ENCODE measurements at regions not wholly inside any gene's neighbourhood (a gene's known extent, or its start where the extent isn't known, plus 50 kb on each side); places are given as distances from the start of the nearest gene placed in this dataset.

GRCh38 chr19:30997222-30997621 lies 352.0 kb downstream of the TSHZ3 start:
- no peak overlapping the region for H3K4me3 ChIP-seq
- TF ChIP-seq POLR2A (IDR thresholded peaks at IDR 0.05) = no peak
- TF ChIP-seq CTCF (IDR thresholded peaks at IDR 0.05) = no peak
- TF ChIP-seq EP300 (IDR thresholded peaks at IDR 0.05) = no peak
- no peaks in the 10 kb centered on the region for H3K27me3 ChIP-seq
- no peak overlapping the region for H3K27ac ChIP-seq
- H3K36me3 ChIP-seq = no peaks in the 10 kb centered on the region
- no peaks in the 10 kb centered on the region for H3K9me3 ChIP-seq
- DNase-seq (ENCODE audit: low spot score in 2 of 2) = no peak
- WGBS, 2 donors = 57 to 61% methylated on average over 4 of the region's 4 CpGs
- H3K4me1 ChIP-seq = no peaks in the 10 kb centered on the region

GRCh38 chr19:30978639-30979038 lies 370.6 kb downstream of the TSHZ3 start:
- Histone ChIP-seq H3K27ac (no peak overlapping the region), H3K36me3 (no peaks in the 10 kb centered on the region), H3K9me3 (peaks cover 0 to 13% (median 2%) of the 10 kb centered on the region in 4 donors), H3K4me1 (no peaks in the 10 kb centered on the region), H3K27me3 (no peaks in the 10 kb centered on the region), H3K4me3 (no peak overlapping the region)
- TF ChIP-seq POLR2A (IDR thresholded peaks at IDR 0.05) (no peak), EP300 (IDR thresholded peaks at IDR 0.05) (no peak), CTCF (IDR thresholded peaks at IDR 0.05) (no peak)
- no peak for DNase-seq (ENCODE audit: low spot score in 2 of 2)
- WGBS, 2 donors = 39 to 47% methylated on average over 4 of the region's 4 CpGs

- WGBS, 2 donors = 74 to 90% methylated on average over 2 of the region's 2 CpGs
- Histone ChIP-seq H3K27me3 (no peaks in the 10 kb centered on the region), H3K27ac (no peak overlapping the region), H3K36me3 (no peaks in the 10 kb centered on the region), H3K9me3 (no peaks in the 10 kb centered on the region), H3K4me3 (no peak overlapping the region), H3K4me1 (no peaks in the 10 kb centered on the region)
- DNase-seq (ENCODE audit: low spot score in 2 of 2) = no peak
- TF ChIP-seq CTCF (IDR thresholded peaks at IDR 0.05) (no peak), EP300 (IDR thresholded peaks at IDR 0.05) (no peak), POLR2A (IDR thresholded peaks at IDR 0.05) (no peak)
Observed at GRCh38 chr19:30969591-30969990, 379.6 kb downstream of the TSHZ3 start.

GRCh38 chr19:30968841-30969399 lies 380.3 kb downstream of the TSHZ3 start:
- Histone ChIP-seq H3K27me3 (no peaks in the 10 kb centered on the region), H3K4me1 (no peaks in the 10 kb centered on the region), H3K27ac (no peak overlapping the region), H3K9me3 (peaks cover 0 to 2% (median 0%) of the 10 kb centered on the region in 4 donors), H3K36me3 (no peaks in the 10 kb centered on the region), H3K4me3 (no peak overlapping the region)
- DNase-seq (ENCODE audit: low spot score in 2 of 2) = no peak
- no peak for TF ChIP-seq EP300 (IDR thresholded peaks at IDR 0.05)
- 80 to 91% methylated on average over 5 of the region's 5 CpGs for WGBS, 2 donors

GRCh38 chr19:30968210-30968609 lies 381.0 kb downstream of the TSHZ3 start:
- no peak for TF ChIP-seq CTCF (IDR thresholded peaks at IDR 0.05)
- no peak for TF ChIP-seq EP300 (IDR thresholded peaks at IDR 0.05)
- no peak for TF ChIP-seq POLR2A (IDR thresholded peaks at IDR 0.05)
- no peak overlapping the region for H3K27ac ChIP-seq
- H3K27me3 ChIP-seq = no peaks in the 10 kb centered on the region
- WGBS, 2 donors = 86 to 93% methylated on average over 5 of the region's 5 CpGs
- H3K36me3 ChIP-seq = no peaks in the 10 kb centered on the region
- peaks cover 0 to 4% (median 0%) of the 10 kb centered on the region in 4 donors for H3K9me3 ChIP-seq
- no peaks in the 10 kb centered on the region for H3K4me1 ChIP-seq
- no peak for DNase-seq (ENCODE audit: low spot score in 2 of 2)
- no peak overlapping the region for H3K4me3 ChIP-seq

GRCh38 chr19:30966486-30966885 lies 382.8 kb downstream of the TSHZ3 start:
- Histone ChIP-seq H3K27me3 (no peaks in the 10 kb centered on the region), H3K9me3 (peaks cover 0 to 10% (median 0%) of the 10 kb centered on the region in 4 donors), H3K4me3 (no peak overlapping the region), H3K27ac (no peak overlapping the region), H3K4me1 (no peaks in the 10 kb centered on the region), H3K36me3 (no peaks in the 10 kb centered on the region)
- DNase-seq (ENCODE audit: low spot score in 2 of 2) = no peak
- 82 to 92% methylated on average over 4 of the region's 4 CpGs for WGBS, 2 donors
- TF ChIP-seq POLR2A (IDR thresholded peaks at IDR 0.05) = no peak
- TF ChIP-seq EP300 (IDR thresholded peaks at IDR 0.05) = no peak
- TF ChIP-seq CTCF (IDR thresholded peaks at IDR 0.05) = no peak

Data from tibial nerve (tissue), 4 donors.